ENCODE measurements at regions not wholly inside any gene's neighbourhood (a gene's known extent, or its start where the extent isn't known, plus 50 kb on each side); places are given as distances from the start of the nearest gene placed in this dataset.

DNA sequence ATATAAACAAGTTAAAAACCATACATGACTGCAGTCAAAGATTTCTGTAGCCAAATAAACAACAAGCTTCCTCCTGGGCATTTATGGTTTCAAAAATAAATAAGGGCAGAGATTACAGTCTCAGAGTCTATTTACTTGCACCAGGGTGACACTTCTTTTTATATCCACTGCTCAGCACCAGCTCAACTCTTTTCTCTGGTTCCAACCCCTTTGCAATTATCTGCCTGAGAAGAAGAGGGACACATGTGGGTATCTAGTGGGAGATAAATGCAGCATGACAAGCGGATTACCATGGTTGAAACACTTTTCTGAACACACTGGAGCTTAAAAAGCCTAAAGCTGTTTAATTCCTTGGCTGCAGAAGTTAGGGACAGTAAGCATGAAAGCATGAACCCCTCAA lies 311.5 kb downstream of the CNTN3 start:
- Histone ChIP-seq H3K27ac (ENCODE audit: low read depth, low read length, poor library complexity, severe bottlenecking) (no peak overlapping the region), H3K36me3 (ENCODE audit: insufficient read depth, low read length) (no peaks in the 10 kb centered on the region), H2AFZ (ENCODE audit: low read length) (no peak overlapping the region), H3K4me1 (ENCODE audit: insufficient read depth, low read length, severe bottlenecking) (no peaks in the 10 kb centered on the region), H3K79me2 (ENCODE audit: insufficient read depth, low read length) (no peaks in the 10 kb centered on the region), H3F3A (ENCODE audit: insufficient read depth, low read length) (no peaks in the 10 kb centered on the region), H3K9me2 (ENCODE audit: low read depth, low read length) (no peaks in the 10 kb centered on the region), H3K4me3 (ENCODE audit: low read depth, low read length, poor library complexity, severe bottlenecking) (no peak overlapping the region), H4K20me1 (ENCODE audit: insufficient read depth, low read length) (no peaks in the 10 kb centered on the region), H3K27me3 (ENCODE audit: insufficient read depth, low read length) (no peaks in the 10 kb centered on the region), H3K4me2 (ENCODE audit: low read length) (no peak overlapping the region), H3K9me3 (ENCODE audit: low read length) (no peaks in the 10 kb centered on the region), H3K9ac (ENCODE audit: low read length) (no peak overlapping the region)
- TF ChIP-seq EZH2 (IDR thresholded peaks at IDR 0.05; ENCODE audit: borderline replicate concordance, low read length) = no peak
- TF ChIP-seq, protein P1, sequence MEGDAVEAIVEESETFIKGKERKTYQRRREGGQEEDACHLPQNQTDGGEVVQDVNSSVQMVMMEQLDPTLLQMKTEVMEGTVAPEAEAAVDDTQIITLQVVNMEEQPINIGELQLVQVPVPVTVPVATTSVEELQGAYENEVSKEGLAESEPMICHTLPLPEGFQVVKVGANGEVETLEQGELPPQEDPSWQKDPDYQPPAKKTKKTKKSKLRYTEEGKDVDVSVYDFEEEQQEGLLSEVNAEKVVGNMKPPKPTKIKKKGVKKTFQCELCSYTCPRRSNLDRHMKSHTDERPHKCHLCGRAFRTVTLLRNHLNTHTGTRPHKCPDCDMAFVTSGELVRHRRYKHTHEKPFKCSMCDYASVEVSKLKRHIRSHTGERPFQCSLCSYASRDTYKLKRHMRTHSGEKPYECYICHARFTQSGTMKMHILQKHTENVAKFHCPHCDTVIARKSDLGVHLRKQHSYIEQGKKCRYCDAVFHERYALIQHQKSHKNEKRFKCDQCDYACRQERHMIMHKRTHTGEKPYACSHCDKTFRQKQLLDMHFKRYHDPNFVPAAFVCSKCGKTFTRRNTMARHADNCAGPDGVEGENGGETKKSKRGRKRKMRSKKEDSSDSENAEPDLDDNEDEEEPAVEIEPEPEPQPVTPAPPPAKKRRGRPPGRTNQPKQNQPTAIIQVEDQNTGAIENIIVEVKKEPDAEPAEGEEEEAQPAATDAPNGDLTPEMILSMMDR (IDR thresholded peaks at IDR 0.05; ENCODE audit: low read length) = no peak

DNA sequence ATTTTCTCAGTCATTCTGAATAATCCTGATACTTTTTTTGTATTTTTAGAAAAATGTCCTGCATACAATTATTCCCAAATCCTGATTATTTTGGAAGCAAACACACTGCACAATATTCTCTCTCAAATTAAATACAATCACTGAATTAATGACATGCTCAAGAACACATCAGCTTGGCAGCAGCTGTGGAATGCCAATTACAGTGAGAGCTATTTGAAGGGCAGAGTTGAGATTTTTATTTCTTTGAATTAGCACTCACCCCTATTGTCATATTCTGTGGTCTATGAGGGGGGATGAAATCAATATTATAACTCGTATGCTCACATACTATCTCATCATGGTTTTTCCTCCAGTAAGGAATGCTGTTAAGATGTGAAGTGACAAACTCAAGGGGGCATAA lies 312.2 kb downstream of the CNTN3 start:
- TF ChIP-seq, protein P1 (IDR thresholded peaks at IDR 0.05; ENCODE audit: low read length) = no peak
- no peak for TF ChIP-seq EZH2 (IDR thresholded peaks at IDR 0.05; ENCODE audit: borderline replicate concordance, low read length)
- H3K27ac ChIP-seq (ENCODE audit: low read depth, low read length, poor library complexity, severe bottlenecking) = no peak overlapping the region
- no peaks in the 10 kb centered on the region for H3K27me3 ChIP-seq (ENCODE audit: insufficient read depth, low read length)
- no peak overlapping the region for H2AFZ ChIP-seq (ENCODE audit: low read length)
- H3K9ac ChIP-seq (ENCODE audit: low read length) = no peak overlapping the region
- H3K9me3 ChIP-seq (ENCODE audit: low read length) = no peaks in the 10 kb centered on the region
- H3K4me1 ChIP-seq (ENCODE audit: insufficient read depth, low read length, severe bottlenecking) = no peaks in the 10 kb centered on the region
- no peak overlapping the region for H3K4me3 ChIP-seq (ENCODE audit: low read depth, low read length, poor library complexity, severe bottlenecking)
- no peaks in the 10 kb centered on the region for H3K79me2 ChIP-seq (ENCODE audit: insufficient read depth, low read length)
- no peaks in the 10 kb centered on the region for H3F3A ChIP-seq (ENCODE audit: insufficient read depth, low read length)
- H3K36me3 ChIP-seq (ENCODE audit: insufficient read depth, low read length) = no peaks in the 10 kb centered on the region
- H4K20me1 ChIP-seq (ENCODE audit: insufficient read depth, low read length) = no peaks in the 10 kb centered on the region
- H3K9me2 ChIP-seq (ENCODE audit: low read depth, low read length) = no peaks in the 10 kb centered on the region
- no peak overlapping the region for H3K4me2 ChIP-seq (ENCODE audit: low read length)

DNA sequence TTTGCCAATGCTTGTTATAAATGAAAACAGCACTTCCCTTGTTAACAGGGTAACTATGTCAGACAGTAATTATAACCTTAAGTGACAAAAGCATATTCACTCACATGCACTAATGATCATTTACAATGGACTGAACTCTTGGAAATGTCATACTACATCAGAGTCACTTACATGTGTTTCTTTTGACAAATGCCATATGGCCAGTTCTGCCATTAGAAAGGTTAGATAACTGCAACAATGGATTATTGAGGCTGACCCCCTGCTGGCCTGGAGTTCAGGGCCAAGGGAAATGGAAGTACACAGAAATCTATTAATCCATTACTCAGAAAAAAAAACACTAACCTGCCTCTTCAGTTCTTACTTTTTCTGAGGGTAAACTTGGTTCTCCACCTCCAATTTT lies 313.4 kb downstream of the CNTN3 start:
- H3K4me3 ChIP-seq (ENCODE audit: low read depth, low read length, poor library complexity, severe bottlenecking) = no peak overlapping the region
- H3K79me2 ChIP-seq (ENCODE audit: insufficient read depth, low read length) = no peaks in the 10 kb centered on the region
- no peaks in the 10 kb centered on the region for H3K9me2 ChIP-seq (ENCODE audit: low read depth, low read length)
- no peaks in the 10 kb centered on the region for H3K36me3 ChIP-seq (ENCODE audit: insufficient read depth, low read length)
- no peak overlapping the region for H3K9ac ChIP-seq (ENCODE audit: low read length)
- no peaks in the 10 kb centered on the region for H3K4me1 ChIP-seq (ENCODE audit: insufficient read depth, low read length, severe bottlenecking)
- H3F3A ChIP-seq (ENCODE audit: insufficient read depth, low read length) = no peaks in the 10 kb centered on the region
- H3K27ac ChIP-seq (ENCODE audit: low read depth, low read length, poor library complexity, severe bottlenecking) = no peak overlapping the region
- H3K9me3 ChIP-seq (ENCODE audit: low read length) = no peaks in the 10 kb centered on the region
- H4K20me1 ChIP-seq (ENCODE audit: insufficient read depth, low read length) = no peaks in the 10 kb centered on the region
- no peaks in the 10 kb centered on the region for H3K27me3 ChIP-seq (ENCODE audit: insufficient read depth, low read length)
- no peak overlapping the region for H3K4me2 ChIP-seq (ENCODE audit: low read length)
- TF ChIP-seq, protein P1 (IDR thresholded peaks at IDR 0.05; ENCODE audit: low read length) = no peak
- TF ChIP-seq EZH2 (IDR thresholded peaks at IDR 0.05; ENCODE audit: borderline replicate concordance, low read length) = no peak
- no peak overlapping the region for H2AFZ ChIP-seq (ENCODE audit: low read length)
